Lower lobe of right lung (tissue), 2 donors: ENCODE measurements at regions not wholly inside any gene's neighbourhood (a gene's known extent, or its start where the extent isn't known, plus 50 kb on each side); places are given as distances from the start of the nearest gene placed in this dataset.
"Not testable (repeated sequence)": the region's sequence is repeated elsewhere in the genome, so short reads cannot be mapped to it uniquely, and the experiment has no call there.

Experiments
- ATAC-seq, 2 donors: fragments of 200-7000 bp; cut with Tn5 transposase; one replicate each; pipeline ENCODE4 v1.9.1; 2020 to 2022; ENCODE audit warnings: mild to moderate bottlenecking in 2 of 2, moderate library complexity in 2 of 2
- DNase-seq: peaks from one replicate; pipeline ENCODE4 v3.0.0-alpha.2; 2020
- H3K27ac ChIP-seq: fragments of 200-600 bp; one replicate; pipeline ENCODE4 v1.8.0; 2022
- H3K27me3 ChIP-seq: fragments of 200-600 bp; one replicate; pipeline ENCODE4 v1.8.0; 2022; ENCODE audit warnings: low read depth
- H3K36me3 ChIP-seq: fragments of 200-600 bp; one replicate; pipeline ENCODE4 v1.8.0; 2022; ENCODE audit warnings: mild to moderate bottlenecking
- H3K4me1 ChIP-seq: fragments of 200-600 bp; one replicate; pipeline ENCODE4 v1.8.0; 2022
- H3K4me3 ChIP-seq: fragments of 200-600 bp; one replicate; pipeline ENCODE4 v1.8.0; 2022; ENCODE audit warnings: mild to moderate bottlenecking
- H3K9me3 ChIP-seq: fragments of 200-600 bp; one replicate; pipeline ENCODE4 v1.8.0; 2022
- CTCF ChIP-seq: fragments of 200-600 bp; IDR thresholded peaks from one replicate; pipeline ENCODE4 v1.8.0; 2022; ENCODE audit warnings: antibody characterized with exemption, mild to moderate bottlenecking
- intact Hi-C: fragments of 100-400 bp; cut with DNase I; formaldehyde crosslinking; loops from one replicate; pipeline ENCODE4 v1.11.0; 2022
- donor health status: DM: no; HTN: yes; CAD: no; lungs with severe emphysema.

GRCh38 chr18:66874375-66874774 is 270.5 kb upstream of the CDH19 start:
- Histone ChIP-seq H3K4me3 (no peak overlapping the region), H3K36me3 (no peaks in the 10 kb centered on the region), H3K27me3 (no peaks in the 10 kb centered on the region), H3K4me1 (no peaks in the 10 kb centered on the region), H3K27ac (no peak overlapping the region), H3K9me3 (no peaks in the 10 kb centered on the region)
- intact Hi-C loops, result no loop called here
- no peak for ATAC-seq
- no peak for DNase-seq
- no peak for TF ChIP-seq CTCF

GRCh38 chr18:66873899-66874298 is 270.0 kb upstream of the CDH19 start:
- no peaks in the 10 kb centered on the region for H3K27me3 ChIP-seq
- TF ChIP-seq CTCF, result no peak
- H3K4me3 ChIP-seq, result no peak overlapping the region
- H3K4me1 ChIP-seq, result no peaks in the 10 kb centered on the region
- DNase-seq (no peak), ATAC-seq (no peak)
- no peak overlapping the region for H3K27ac ChIP-seq
- no peaks in the 10 kb centered on the region for H3K9me3 ChIP-seq
- no peaks in the 10 kb centered on the region for H3K36me3 ChIP-seq
- intact Hi-C loops, result no loop called here

- Histone ChIP-seq H3K9me3 (no peaks in the 10 kb centered on the region), H3K27me3 (no peaks in the 10 kb centered on the region), H3K27ac (no peak overlapping the region), H3K4me3 (no peak overlapping the region), H3K36me3 (no peaks in the 10 kb centered on the region), H3K4me1 (no peaks in the 10 kb centered on the region)
- intact Hi-C loops, result no loop called here
- peak; percentile 14 for TF ChIP-seq CTCF
- ATAC-seq (no peak), DNase-seq (no peak)
These were observed 268.4 kb upstream of the CDH19 start for GRCh38 chr18:66872277-66872676.

GRCh38 chr18:66867653-66868052 is 263.8 kb upstream of the CDH19 start:
- TF ChIP-seq CTCF, result no peak

GRCh38 chr18:66866427-66866940 is 262.6 kb upstream of the CDH19 start:
- H3K27me3 ChIP-seq, DNase-seq, H3K27ac ChIP-seq, H3K4me3 ChIP-seq, ATAC-seq, H3K9me3 ChIP-seq, H3K4me1 ChIP-seq, intact Hi-C loops, H3K36me3 ChIP-seq: not testable (repeated sequence)

More at GRCh38 chr18:66867653-66868052, 263.8 kb upstream of the CDH19 start:
- Histone ChIP-seq H3K27ac (no peak overlapping the region), H3K27me3 (no peaks in the 10 kb centered on the region), H3K4me3 (no peak overlapping the region), H3K4me1 (no peaks in the 10 kb centered on the region), H3K9me3 (no peaks in the 10 kb centered on the region), H3K36me3 (no peaks in the 10 kb centered on the region)
- DNase-seq (no peak), ATAC-seq (no peak)
- intact Hi-C loops, result no loop called here

- Histone ChIP-seq H3K27ac (no peak overlapping the region), H3K36me3 (no peaks in the 10 kb centered on the region), H3K4me3 (no peak overlapping the region), H3K9me3 (no peaks in the 10 kb centered on the region), H3K27me3 (no peaks in the 10 kb centered on the region), H3K4me1 (no peaks in the 10 kb centered on the region)
- intact Hi-C loops, result no loop called here
- no peak for DNase-seq
- TF ChIP-seq CTCF, result no peak
- peak in 1 of 2 donors; percentile 51 for ATAC-seq
These were observed 234.6 kb upstream of the CDH19 start for GRCh38 chr18:66838340-66838987.
